HUDEP-2 (cell line): ENCODE measurements at regions not wholly inside any gene's neighbourhood (a gene's known extent, or its start where the extent isn't known, plus 50 kb on each side); places are given as distances from the start of the nearest gene placed in this dataset.
"Not testable (repeated sequence)": the region's sequence is repeated elsewhere in the genome, so short reads cannot be mapped to it uniquely, and the experiment has no call there.

ENCODE experiments used
- DNase-seq, 76 experiments: peaks; one replicate each; lab custom pipeline; 2025; ENCODE audit not compliant: unreplicated experiment in 76 of 76; lab: John Stamatoyannopoulos, UW

DNA sequence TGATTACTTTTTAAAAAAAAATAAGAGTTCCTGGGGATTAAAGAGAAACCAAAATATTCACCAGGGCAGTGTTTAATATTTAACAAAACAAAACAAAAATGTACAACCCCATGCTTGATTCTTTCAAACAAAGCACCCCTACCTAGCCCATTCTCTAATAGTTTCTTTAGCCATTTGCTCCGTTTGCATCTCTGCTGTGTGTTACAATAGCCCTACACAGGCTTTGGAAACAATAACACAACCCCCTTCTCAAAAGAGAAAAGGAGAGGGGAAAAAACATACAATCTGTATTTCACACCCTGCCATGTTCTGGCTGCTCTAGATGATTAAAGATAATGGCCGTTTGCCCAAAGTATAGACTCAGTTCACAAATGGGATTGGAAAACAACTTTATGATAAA lies 302.9 kb downstream of the CPS1 start:
- no peak for DNase-seq

DNA sequence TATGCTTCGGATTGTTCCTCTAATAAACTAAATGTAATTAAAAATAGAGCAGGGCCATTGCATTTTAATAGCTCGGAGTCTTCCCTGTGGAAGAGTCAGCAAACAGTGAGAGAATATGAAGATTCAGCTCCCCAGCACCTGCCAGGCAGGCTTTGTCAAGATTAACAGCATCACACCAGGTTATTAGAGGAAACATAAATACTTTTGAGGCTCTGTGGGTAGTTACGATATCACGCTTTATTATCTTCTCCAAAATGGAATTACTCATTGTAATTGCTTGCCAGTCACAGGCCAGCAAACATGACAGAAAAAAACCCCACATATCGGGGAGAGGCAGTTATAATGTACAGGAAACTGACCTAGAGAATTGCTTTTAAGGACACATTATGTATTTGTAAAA lies 303.9 kb downstream of the CPS1 start:
- no peak for DNase-seq

GRCh38 chr2:210861038-210861665 lies 304.8 kb downstream of the CPS1 start:
- no peak for DNase-seq

- DNase-seq: no peak
Observed at GRCh38 chr2:210862283-210863065, 306.1 kb downstream of the CPS1 start.

- DNase-seq: no peak
Observed at GRCh38 chr2:210863283-210863682, 306.9 kb downstream of the CPS1 start.

DNA sequence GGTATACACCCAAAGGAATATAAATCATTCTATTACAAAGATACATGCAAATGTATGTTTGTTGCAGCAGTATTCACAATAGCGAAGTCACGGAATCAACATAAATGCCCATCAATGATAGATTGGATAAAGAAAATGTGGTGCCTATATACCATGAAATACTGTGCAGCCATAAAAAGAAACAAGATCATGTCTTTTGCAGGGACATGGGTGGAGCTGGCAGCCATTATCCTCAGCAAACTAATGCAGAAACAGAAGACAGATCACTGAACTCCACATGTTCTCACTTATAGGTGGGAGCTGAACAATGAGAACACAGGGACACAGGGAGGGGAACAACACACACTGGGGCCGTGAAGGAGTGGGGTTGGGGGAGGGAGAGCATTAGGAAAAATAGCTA lies 315.2 kb downstream of the CPS1 start:
- not testable (repeated sequence) for DNase-seq

- no peak for DNase-seq
Observed at GRCh38 chr2:210873631-210874030, 317.2 kb downstream of the CPS1 start.

GRCh38 chr2:210884227-210884626 lies 327.8 kb downstream of the CPS1 start:
- no peak for DNase-seq

GRCh38 chr2:210888035-210888434 lies 331.6 kb downstream of the CPS1 start:
- no peak for DNase-seq

DNA sequence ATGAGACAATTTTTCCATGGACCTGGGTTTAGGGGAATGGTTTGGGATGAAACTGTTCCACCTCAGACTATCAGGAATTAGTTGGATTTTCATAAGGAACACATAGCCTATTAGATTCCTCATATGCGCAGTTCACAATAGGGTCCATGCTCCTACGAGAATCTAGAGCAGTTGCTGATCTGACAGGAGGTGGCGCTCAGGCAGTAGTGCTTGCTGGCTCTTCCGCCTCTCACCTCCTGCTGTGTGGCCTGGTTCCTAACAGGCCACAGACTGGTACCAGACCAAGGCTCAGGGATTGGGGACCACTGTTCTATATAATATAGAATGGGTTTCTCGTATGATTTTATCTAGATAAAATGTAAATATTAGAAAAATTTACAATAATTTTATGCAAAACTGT lies 338.7 kb downstream of the CPS1 start:
- peak in 2 of 76 experiments; percentile 2 to 11 for DNase-seq

GRCh38 chr2:210899131-210899530 lies 342.7 kb downstream of the CPS1 start:
- DNase-seq: no peak

GRCh38 chr2:210901326-210901725 lies 344.9 kb downstream of the CPS1 start:
- no peak for DNase-seq

- DNase-seq: no peak
Observed at GRCh38 chr2:210912779-210913178, 356.4 kb downstream of the CPS1 start.

GRCh38 chr2:210913461-210913860 lies 357.1 kb downstream of the CPS1 start:
- DNase-seq: no peak

- DNase-seq: no peak
Observed at GRCh38 chr2:210915912-210916311, 359.5 kb downstream of the CPS1 start.

DNA sequence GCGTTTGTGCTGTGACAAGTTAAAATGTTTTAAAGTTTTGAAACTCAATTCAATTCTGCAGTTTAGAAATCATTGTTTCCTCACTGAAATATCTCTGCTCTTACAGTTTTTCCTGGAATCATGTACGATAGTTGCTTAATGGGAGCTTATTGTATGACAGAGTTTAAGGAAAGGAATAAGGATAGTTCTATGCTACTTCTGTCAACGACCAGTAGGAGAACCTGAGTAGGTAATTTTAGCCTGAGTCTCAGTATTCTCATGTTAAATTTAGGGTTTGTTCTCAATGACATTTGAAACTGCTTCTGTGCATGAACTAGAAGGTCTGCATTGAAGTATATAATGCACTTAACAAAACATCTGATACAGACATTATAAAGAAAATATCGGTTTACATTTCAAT lies 361.1 kb downstream of the CPS1 start:
- no peak for DNase-seq

GRCh38 chr2:210919128-210919527 lies 362.7 kb downstream of the CPS1 start:
- no peak for DNase-seq

DNA sequence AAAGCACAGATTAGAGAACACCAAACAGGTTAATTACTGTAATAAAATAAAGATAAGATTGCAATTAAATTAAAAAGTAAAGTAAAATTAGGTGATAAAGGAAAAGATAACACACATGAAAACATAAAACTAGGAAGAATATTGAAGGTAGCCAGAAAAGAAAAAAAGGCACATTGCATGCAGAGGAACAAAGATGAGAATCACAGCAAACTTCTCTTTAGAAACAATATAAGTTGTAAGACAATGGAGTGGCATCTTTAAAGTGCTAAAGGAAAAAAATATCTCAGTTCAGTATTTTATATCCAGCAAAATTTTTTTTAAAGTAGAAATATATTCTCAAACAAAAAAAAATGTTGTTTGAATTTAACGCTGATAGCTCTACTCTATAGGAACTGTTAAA lies 366.0 kb downstream of the CPS1 start:
- DNase-seq: no peak

DNA sequence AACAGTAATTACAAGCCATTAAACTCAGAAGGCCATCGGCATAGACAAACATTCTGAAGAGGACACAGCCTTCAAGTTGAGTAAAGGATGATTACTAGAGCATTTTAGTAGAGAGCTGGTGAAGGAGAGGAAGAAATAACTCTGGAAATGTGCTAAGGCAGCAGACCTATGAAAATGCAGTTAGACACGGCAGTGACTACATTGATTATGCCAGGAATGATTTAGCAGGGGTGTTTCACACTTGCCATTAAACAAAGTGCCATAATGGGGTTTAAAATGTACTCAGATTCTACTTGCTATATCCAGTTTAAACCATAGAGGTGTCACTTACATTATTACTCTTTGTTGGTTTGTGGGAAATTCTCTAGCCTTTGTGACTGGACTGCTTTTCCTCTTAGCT lies 372.3 kb downstream of the CPS1 start:
- DNase-seq: no peak

DNA sequence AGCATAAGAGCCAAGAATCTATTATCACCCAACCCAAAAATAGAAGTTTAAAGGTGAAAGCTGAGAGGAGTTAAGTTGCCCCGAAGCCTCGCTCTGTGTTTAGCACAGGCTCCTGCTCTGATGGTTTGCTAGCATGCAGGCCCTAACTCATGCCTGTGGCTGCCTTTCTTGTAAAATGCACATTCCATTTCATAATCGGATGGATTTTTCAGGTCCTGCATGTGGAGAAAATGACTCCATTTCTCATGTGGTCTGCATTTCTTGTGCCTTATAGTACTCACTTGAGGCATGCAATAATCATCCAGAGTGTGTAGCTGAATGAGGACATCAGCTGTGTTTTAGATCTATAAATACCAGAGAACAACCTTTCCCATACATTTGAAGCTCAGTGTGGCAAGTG lies 381.8 kb downstream of the CPS1 start:
- DNase-seq: no peak

DNA sequence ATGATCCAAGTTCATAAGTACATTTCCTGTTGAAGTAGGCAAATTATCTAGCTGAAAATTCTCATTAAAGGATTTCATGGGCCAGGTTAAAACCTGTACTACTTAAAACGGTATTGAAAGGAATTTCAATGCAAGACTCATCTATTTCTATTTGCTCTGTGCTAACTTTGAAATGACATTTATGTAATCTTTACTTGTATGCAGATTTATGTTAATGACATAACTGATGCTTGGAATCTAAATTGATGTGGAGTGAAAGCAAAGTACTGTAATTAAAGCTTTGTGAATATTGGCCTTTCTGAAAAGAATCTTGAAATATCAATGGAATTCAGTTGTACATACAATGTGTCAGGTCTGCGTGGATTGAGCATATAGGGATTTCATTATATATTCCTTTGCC lies 390.0 kb downstream of the CPS1 start:
- DNase-seq: no peak

- DNase-seq: not testable (repeated sequence)
Observed at GRCh38 chr2:210950434-210951060, 394.1 kb downstream of the CPS1 start.
